AG09309 (cell line): ENCODE measurements at regions not wholly inside any gene's neighbourhood (a gene's known extent, or its start where the extent isn't known, plus 50 kb on each side); places are given as distances from the start of the nearest gene placed in this dataset.

Experiments used
- DNase-seq: peaks from one replicate; pipeline ENCODE4 v3.0.0-alpha.2; 2010; ENCODE audit warnings: low read depth
- H3K4me3 ChIP-seq: 2 replicates; pipeline ENCODE4 v1.5.1; 2011; ENCODE audit warnings: mild to moderate bottlenecking, low read depth, low read length, moderate library complexity; ENCODE audit not compliant: control insufficient read depth
- CTCF ChIP-seq: IDR thresholded peaks from 2 replicates; pipeline ENCODE4 v1.5.1; 2011; ENCODE audit warnings: mild to moderate bottlenecking, low read depth, low read length, inconsistent platforms; ENCODE audit not compliant: insufficient read depth, control insufficient read depth; ENCODE audit errors: missing control alignments

DNA sequence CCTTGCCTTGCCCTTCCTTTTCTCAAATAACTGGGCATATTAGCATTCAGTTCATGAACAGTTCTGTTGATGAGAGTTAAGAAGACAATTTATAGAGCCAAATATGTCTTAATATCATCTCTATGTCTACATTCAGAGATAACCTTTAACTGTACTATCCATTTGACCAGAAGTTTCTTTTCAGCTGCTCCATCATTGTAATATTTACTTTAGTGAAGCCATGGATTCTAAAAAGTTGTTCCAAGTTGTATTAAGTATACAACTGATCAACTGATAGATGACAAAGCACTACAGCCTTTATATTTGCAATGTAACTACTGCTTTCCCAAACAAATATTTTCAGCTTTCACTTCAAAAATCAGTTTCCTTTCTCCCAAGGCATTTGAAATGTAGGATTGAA is 1252.7 kb downstream of the EPHA7 start:
- no peak for DNase-seq
- TF ChIP-seq CTCF = no peak
- no peak overlapping the region for H3K4me3 ChIP-seq

DNA sequence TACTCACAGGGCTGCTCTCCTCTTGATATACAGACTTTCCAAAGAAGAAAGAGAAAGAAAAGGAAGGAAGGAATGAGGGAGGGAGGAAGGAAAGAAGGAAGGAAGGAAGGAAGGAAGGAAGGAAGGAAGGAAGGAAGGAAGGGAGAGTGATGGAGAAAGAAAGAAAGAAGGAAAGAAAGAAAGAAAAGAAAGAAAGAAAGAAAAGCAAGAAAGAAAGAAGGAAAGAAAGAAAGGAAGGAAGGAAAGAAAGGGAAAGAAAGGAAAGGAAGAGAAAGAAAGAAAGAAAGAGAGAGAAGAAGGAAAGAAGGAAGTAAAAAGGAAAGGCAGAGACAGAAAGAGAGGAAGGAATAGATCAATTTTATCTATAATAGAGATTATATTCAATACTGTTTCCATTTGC is 1257.4 kb downstream of the EPHA7 start:
- DNase-seq = no peak
- no peak overlapping the region for H3K4me3 ChIP-seq
- TF ChIP-seq CTCF = no peak

- no peak overlapping the region for H3K4me3 ChIP-seq
- no peak for DNase-seq
- no peak for TF ChIP-seq CTCF
Measured at GRCh38 chr6:92160226-92160625, 1259.1 kb downstream of the EPHA7 start.

- TF ChIP-seq CTCF = no peak
- no peak for DNase-seq
Measured at GRCh38 chr6:92159046-92159445, 1260.3 kb downstream of the EPHA7 start.

GRCh38 chr6:92150553-92150952 is 1268.8 kb downstream of the EPHA7 start:
- DNase-seq = no peak
- TF ChIP-seq CTCF = no peak
- no peak overlapping the region for H3K4me3 ChIP-seq

More at GRCh38 chr6:92159046-92159445, 1260.3 kb downstream of the EPHA7 start:
- H3K4me3 ChIP-seq = no peak overlapping the region

DNA sequence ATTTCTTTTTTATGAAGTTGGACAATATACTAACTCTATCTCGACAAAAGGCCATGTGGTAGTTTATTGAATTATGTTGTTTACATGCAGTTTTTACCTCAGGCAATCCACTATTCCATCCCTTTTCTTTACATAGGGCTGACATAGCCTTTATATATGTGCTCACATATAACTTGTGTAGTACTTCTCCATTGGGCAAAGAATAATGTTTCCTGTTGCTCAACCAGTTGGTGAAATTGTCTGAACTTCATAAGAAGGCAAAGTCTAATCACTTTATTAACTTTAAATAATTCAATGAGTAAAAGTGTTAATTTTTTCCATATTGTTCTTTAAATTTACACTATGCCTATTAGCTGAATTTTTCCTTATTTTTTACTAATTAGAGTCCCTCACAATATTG is 1272.1 kb downstream of the EPHA7 start:
- DNase-seq = no peak
- H3K4me3 ChIP-seq = no peak overlapping the region
- no peak for TF ChIP-seq CTCF

DNA sequence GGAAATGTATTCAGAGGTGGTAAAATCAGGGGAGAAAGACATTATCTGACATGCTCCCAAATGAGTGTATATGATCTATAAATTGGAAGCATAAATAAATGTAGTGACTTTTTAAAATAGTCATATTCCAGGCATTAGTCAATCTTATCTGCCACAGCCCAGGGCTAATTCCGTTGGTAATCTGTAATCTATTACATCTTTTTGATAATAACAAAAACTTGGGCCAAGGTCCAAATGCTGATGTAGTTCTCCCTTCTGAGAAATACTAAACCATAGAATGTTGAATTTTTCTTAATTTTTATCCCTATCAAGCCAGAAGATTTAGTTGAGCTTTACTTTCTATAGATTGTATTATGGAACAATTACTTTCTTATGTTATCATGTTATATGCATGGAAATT is 1279.8 kb downstream of the EPHA7 start:
- no peak overlapping the region for H3K4me3 ChIP-seq
- no peak for DNase-seq
- TF ChIP-seq CTCF = no peak
